Body of pancreas (tissue), 4 donors: ENCODE measurements at regions not wholly inside any gene's neighbourhood (a gene's known extent, or its start where the extent isn't known, plus 50 kb on each side); places are given as distances from the start of the nearest gene placed in this dataset.

Experiments
- ATAC-seq: fragments of 150-250 bp; one replicate; pipeline ENCODE4 v1.9.1; 2016
- DNase-seq, 4 donors: peaks; one replicate each; pipeline ENCODE4 v3.0.0-alpha.2; 2019
- H3K27ac ChIP-seq, 4 donors: fragments of 200-600 bp; sonication (generic); 1 replicate in 3 of 4; 2 replicates in 1 of 4; pipeline versions ENCODE4 v1.5.1 to v1.6.1; 2016 to 2019; ENCODE audit warnings: mild to moderate bottlenecking in 1 of 4, mixed read lengths in 1 of 4, moderate library complexity in 1 of 4
- H3K27me3 ChIP-seq, 2 donors: fragments of 200-600 bp; sonication (generic); one replicate each; pipeline ENCODE4 v1.6.0; 2016; ENCODE audit warnings: mild to moderate bottlenecking in 1 of 2
- H3K36me3 ChIP-seq, 2 donors: fragments of 200-600 bp; sonication (generic); replicated peaks in 1 of 2; 2 replicates each; pipeline ENCODE4 v1.5.1; 2016; ENCODE audit warnings: low read depth in 2 of 2; ENCODE audit not compliant: insufficient read depth in 1 of 2
- H3K4me1 ChIP-seq: fragments of 200-600 bp; sonication (generic); one replicate; pipeline ENCODE4 v1.6.0; 2016
- H3K4me3 ChIP-seq, 2 donors: fragments of 200-600 bp; sonication (generic); 1 replicate in 1 of 2; 2 replicates in 1 of 2; pipeline ENCODE4 v1.5.1; 2016 to 2019
- H3K9me3 ChIP-seq, 3 donors: fragments of 200-600 bp; sonication (generic); 1 replicate in 2 of 3; 2 replicates in 1 of 3; pipeline ENCODE4 v1.5.1; 2016
- POLR2A ChIP-seq, 3 donors: fragments of 450-650 bp; IDR thresholded peaks; one replicate each; pipeline ENCODE4 v1.6.1; 2016; ENCODE audit warnings: antibody characterized with exemption in 3 of 3, mild to moderate bottlenecking in 2 of 3
- WGBS, 2 donors: methylation state at CpG; one replicate each; pipeline ENCODE4 v1.1.5; 2017; 5-methylcytosine and 5-hydroxymethylcytosine counted together
- intact Hi-C: fragments of 100-400 bp; cut with DNase I; formaldehyde crosslinking; loops from one replicate; pipeline ENCODE4 v1.15.1; 2023
- TF ChIP-seq, protein P1 (sequence below), 7 experiments: fragments of 450-650 bp in 4 of 7; fragments of 200-600 bp in 3 of 7; sonication (generic) in 3 of 7; IDR thresholded peaks; one replicate each; pipeline ENCODE4 v1.5.1; 2016 to 2019; ENCODE audit warnings: antibody characterized with exemption in 7 of 7

DNA sequence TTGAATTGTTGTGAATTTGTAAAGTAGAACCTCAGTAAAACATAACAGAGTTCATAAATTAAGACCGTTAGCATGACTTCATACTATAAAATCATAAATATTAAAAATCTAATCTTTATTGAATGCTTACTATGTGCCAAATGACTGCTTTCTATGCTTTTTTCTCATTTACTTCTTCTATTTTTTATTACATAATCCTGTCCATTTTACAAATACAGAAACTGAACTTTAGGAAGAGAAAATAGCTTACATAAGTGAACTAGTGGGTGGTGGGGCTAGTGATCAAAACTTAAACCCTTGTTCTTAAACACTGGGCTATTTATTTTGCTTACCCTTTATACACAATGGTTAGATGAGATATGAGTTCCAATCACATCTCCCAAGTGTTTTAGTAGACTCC lies 122.3 kb downstream of the ZC3H11B start:
- no peak for DNase-seq
- Histone ChIP-seq H3K4me3 (no peak overlapping the region), H3K27me3 (no peaks in the 10 kb centered on the region), H3K4me1 (no peaks in the 10 kb centered on the region), H3K36me3 (no peaks in the 10 kb centered on the region), H3K27ac (no peak overlapping the region), H3K9me3 (no peaks in the 10 kb centered on the region)
- intact Hi-C loops, result no loop called here
- no peak for ATAC-seq
- no peak for TF ChIP-seq POLR2A (IDR thresholded peaks at IDR 0.05)
- TF ChIP-seq, protein P1, sequence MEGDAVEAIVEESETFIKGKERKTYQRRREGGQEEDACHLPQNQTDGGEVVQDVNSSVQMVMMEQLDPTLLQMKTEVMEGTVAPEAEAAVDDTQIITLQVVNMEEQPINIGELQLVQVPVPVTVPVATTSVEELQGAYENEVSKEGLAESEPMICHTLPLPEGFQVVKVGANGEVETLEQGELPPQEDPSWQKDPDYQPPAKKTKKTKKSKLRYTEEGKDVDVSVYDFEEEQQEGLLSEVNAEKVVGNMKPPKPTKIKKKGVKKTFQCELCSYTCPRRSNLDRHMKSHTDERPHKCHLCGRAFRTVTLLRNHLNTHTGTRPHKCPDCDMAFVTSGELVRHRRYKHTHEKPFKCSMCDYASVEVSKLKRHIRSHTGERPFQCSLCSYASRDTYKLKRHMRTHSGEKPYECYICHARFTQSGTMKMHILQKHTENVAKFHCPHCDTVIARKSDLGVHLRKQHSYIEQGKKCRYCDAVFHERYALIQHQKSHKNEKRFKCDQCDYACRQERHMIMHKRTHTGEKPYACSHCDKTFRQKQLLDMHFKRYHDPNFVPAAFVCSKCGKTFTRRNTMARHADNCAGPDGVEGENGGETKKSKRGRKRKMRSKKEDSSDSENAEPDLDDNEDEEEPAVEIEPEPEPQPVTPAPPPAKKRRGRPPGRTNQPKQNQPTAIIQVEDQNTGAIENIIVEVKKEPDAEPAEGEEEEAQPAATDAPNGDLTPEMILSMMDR (IDR thresholded peaks at IDR 0.05), result no peak
- WGBS, 2 donors, result 87 to 90% methylated on average over 1 of the region's 1 CpG

DNA sequence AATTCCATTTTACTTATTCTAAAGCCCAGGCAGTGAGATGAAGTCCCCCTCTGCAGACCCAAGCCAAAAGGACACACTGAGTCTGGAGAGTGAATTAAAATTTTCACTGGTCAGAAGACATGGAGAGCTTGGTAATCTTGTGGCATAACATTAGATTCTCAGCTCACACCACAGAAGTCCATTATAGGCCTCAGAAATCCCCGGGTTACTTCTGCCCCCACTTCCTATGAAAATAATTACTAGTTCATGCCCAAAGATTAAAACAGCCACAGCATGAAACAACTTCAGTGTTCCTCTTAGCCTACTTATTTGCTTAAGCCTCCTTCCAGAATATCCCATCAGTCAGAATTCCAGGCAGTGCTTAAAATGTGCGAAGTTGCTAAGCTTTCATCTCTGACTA lies 123.3 kb downstream of the ZC3H11B start:
- Histone ChIP-seq H3K27me3 (no peaks in the 10 kb centered on the region), H3K27ac (no peak overlapping the region), H3K36me3 (no peaks in the 10 kb centered on the region), H3K4me3 (no peak overlapping the region), H3K9me3 (no peaks in the 10 kb centered on the region), H3K4me1 (no peaks in the 10 kb centered on the region)
- intact Hi-C loops, result no loop called here
- no peak for ATAC-seq
- 74 to 79% methylated on average over 2 of the region's 2 CpGs for WGBS, 2 donors
- no peak for DNase-seq
- no peak for TF ChIP-seq POLR2A (IDR thresholded peaks at IDR 0.05)
- TF ChIP-seq, protein P1 (IDR thresholded peaks at IDR 0.05), result no peak

DNA sequence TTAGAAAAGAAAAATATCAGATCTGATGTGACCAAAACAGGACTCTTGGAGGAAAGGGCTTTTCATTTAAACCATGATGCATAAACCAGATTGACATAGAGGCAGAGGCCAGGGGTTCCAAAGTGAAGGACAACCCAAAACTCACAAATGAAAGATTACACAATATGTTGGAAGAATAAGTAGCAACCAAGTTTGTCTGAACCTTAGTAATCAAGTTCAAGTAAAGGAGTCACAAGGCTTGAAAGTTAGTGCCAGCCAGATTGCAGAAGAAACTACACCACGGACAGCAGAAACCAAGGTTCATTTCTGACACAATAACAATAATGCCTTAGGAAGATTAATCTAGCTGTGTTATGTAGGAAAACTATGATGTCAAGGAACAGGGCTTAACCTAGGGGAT lies 124.6 kb downstream of the ZC3H11B start:
- intact Hi-C loops, result no loop called here
- no peak for ATAC-seq
- Histone ChIP-seq H3K4me1 (no peaks in the 10 kb centered on the region), H3K4me3 (no peak overlapping the region), H3K9me3 (no peaks in the 10 kb centered on the region), H3K27ac (no peak overlapping the region), H3K36me3 (no peaks in the 10 kb centered on the region), H3K27me3 (no peaks in the 10 kb centered on the region)
- DNase-seq, result no peak
- TF ChIP-seq, protein P1 (IDR thresholded peaks at IDR 0.05), result no peak
- no peak for TF ChIP-seq POLR2A (IDR thresholded peaks at IDR 0.05)
- 52% methylated on average over 1 of the region's 1 CpG for WGBS, 2 donors

DNA sequence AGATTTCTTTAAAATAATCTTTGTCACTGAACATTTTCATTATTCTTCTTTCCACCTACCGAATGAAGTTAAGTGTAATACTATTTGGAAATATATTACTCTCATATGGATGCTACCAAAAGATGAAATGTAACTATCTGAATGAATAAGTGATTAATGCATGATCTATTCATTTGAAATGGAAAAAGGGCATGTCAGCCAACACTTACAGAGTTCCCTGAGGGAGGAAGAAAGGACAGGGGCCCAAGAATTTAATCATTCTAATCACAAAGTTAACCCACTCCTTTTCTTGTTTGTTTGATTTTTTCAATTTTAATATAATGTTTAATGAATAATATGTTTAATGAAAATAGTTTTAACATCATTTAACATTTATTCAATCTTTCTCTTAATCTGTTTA lies 129.4 kb downstream of the ZC3H11B start:
- Histone ChIP-seq H3K27me3 (no peaks in the 10 kb centered on the region), H3K9me3 (no peaks in the 10 kb centered on the region), H3K36me3 (no peaks in the 10 kb centered on the region), H3K27ac (no peak overlapping the region), H3K4me1 (no peaks in the 10 kb centered on the region), H3K4me3 (no peak overlapping the region)
- no peak for DNase-seq
- ATAC-seq, result no peak
- 80 to 90% methylated on average over 1 of the region's 1 CpG for WGBS, 2 donors
- intact Hi-C loops, result no loop called here
- no peak for TF ChIP-seq POLR2A (IDR thresholded peaks at IDR 0.05)
- TF ChIP-seq, protein P1 (IDR thresholded peaks at IDR 0.05), result no peak

DNA sequence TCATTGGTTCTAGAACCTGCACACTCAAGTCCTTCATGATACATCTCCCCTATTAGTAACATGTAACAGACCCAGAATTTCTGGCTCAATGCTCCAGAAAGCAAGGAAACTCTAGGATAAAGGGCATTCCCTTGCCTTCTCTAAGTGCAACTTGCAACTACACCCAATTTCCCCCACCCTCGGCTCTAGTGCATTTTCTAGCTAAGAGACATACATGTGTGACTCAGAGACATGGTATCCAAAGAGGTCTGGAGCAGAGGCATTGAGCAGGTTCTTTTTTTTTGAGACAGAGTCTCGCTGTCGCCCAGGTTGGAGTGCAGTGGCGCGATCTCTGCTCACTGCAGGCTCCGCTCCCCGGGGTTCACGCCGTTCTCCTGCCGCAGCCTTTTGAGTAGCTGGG lies 132.9 kb downstream of the ZC3H11B start:
- H3K27me3 ChIP-seq, result no peaks in the 10 kb centered on the region
- H3K4me1 ChIP-seq, result no peaks in the 10 kb centered on the region
- intact Hi-C loops, result no loop called here
- TF ChIP-seq POLR2A (IDR thresholded peaks at IDR 0.05), result no peak
- TF ChIP-seq, protein P1 (IDR thresholded peaks at IDR 0.05), result no peak
- H3K9me3 ChIP-seq, result no peaks in the 10 kb centered on the region
- no peak for ATAC-seq
- no peak for DNase-seq
- no peak overlapping the region for H3K27ac ChIP-seq
- H3K36me3 ChIP-seq, result no peaks in the 10 kb centered on the region
- 95% methylated on average over 10 of the region's 10 CpGs for WGBS, 2 donors
- no peak overlapping the region for H3K4me3 ChIP-seq
